ENCODE measurements at regions not wholly inside any gene's neighbourhood (a gene's known extent, or its start where the extent isn't known, plus 50 kb on each side); places are given as distances from the start of the nearest gene placed in this dataset.

DNA sequence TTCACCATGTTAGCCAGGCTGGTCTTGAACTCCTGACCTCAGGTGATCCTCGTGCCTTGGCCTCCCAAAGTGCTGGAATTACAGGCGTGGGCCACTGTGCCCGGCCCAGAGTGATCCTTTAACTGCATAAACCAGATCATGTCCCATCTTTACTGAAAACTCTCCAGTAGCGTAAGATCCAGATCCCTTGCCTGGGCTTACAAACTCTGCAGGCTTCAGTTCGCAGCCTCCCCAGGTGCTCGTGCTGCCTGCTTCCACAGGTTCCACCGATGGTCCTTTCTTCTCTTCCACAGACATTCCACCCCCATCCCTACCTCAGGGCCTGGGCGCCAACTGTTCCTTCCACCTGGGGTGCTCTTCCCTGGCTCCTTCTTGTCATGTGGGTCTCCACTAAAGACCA, 88.8 kb upstream of the SHANK2 start:
- no peak for DNase-seq (ENCODE audit: low read depth)
- no peaks in the 10 kb centered on the region for H3K36me3 ChIP-seq (ENCODE audit: control insufficient read depth, insufficient read depth, low read length)
- H3K27me3 ChIP-seq (ENCODE audit: control insufficient read depth, insufficient read depth, low read length) = peaks cover 4% of the 10 kb centered on the region
- TF ChIP-seq CTCF (IDR thresholded peaks at IDR 0.05; ENCODE audit: insufficient read depth, low read length, poor library complexity, severe bottlenecking) = no peak
- H3K4me3 ChIP-seq (ENCODE audit: low read depth, low read length) = no peak overlapping the region

DNA sequence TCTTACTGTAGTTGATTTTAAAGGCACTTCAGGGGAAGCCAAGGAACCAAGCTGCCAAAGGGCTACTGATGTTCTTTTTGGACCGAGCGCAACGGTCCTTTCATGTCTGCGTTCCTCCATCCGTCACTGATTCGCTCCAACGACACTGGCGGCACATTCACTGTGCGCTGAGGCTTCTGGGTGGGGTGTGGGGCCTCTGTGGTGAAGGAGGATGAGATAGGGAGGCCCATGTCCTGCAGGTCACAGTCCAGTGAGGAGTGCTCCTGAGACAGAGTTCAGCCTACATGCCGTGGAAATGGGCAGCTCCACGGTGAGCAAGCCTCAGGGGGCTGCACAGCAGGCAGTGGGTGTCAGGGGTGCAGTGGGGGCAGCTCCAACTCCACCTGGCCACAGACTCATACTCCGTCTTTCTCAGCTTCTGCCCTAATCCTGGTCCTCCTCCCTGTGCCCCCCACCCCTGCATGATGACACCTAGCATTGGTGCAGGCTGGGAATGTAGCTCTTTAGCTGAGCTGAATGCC, 87.8 kb upstream of the SHANK2 start:
- DNase-seq (ENCODE audit: low read depth) = no peak
- no peak for TF ChIP-seq CTCF (IDR thresholded peaks at IDR 0.05; ENCODE audit: insufficient read depth, low read length, poor library complexity, severe bottlenecking)
- H3K4me3 ChIP-seq (ENCODE audit: low read depth, low read length) = no peak overlapping the region
- no peaks in the 10 kb centered on the region for H3K36me3 ChIP-seq (ENCODE audit: control insufficient read depth, insufficient read depth, low read length)
- H3K27me3 ChIP-seq (ENCODE audit: control insufficient read depth, insufficient read depth, low read length) = peaks cover 8% of the 10 kb centered on the region

- Histone ChIP-seq H3K27me3 (ENCODE audit: control insufficient read depth, insufficient read depth, low read length) (peaks cover 11% of the 10 kb centered on the region), H3K36me3 (ENCODE audit: control insufficient read depth, insufficient read depth, low read length) (no peaks in the 10 kb centered on the region), H3K4me3 (ENCODE audit: low read depth, low read length) (no peak overlapping the region)
- no peak for TF ChIP-seq CTCF (IDR thresholded peaks at IDR 0.05; ENCODE audit: insufficient read depth, low read length, poor library complexity, severe bottlenecking)
- DNase-seq (ENCODE audit: low read depth) = no peak
These were observed 87.1 kb upstream of the SHANK2 start for GRCh38 chr11:71339396-71339881.

DNA sequence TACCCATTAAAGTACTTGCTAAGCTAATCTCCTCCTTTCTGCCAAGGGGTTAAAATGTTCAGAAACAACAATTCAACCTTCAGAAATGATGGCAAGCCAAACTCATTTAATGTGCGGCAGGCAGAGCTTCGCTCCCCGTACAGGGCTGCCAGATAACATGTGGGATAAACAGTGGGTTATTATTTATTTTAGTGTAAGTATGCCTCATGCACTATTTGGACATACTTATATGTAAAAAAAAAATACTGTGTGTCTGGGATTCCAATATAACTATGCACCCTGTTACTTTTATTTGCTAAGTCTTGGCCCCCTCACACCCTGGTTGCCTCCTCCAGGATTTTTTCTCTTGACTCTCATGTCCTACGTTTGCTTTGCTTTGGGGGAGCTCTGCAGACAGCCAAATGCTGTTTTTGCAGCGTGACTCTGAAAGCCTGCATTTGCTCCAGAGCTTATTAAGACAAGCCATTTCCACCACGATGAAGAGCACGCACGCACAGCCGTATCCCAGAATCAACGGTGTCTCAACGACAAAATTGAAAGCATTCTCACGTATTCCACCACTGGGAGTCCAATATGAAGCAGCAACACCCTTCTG, 86.5 kb upstream of the SHANK2 start:
- no peak for DNase-seq (ENCODE audit: low read depth)
- TF ChIP-seq CTCF (IDR thresholded peaks at IDR 0.05; ENCODE audit: insufficient read depth, low read length, poor library complexity, severe bottlenecking) = no peak

GRCh38 chr11:71336996-71337754, 84.8 kb upstream of the SHANK2 start:
- H3K27me3 ChIP-seq (ENCODE audit: control insufficient read depth, insufficient read depth, low read length) = peaks cover 12% of the 10 kb centered on the region
- H3K4me3 ChIP-seq (ENCODE audit: low read depth, low read length) = no peak overlapping the region
- no peak for TF ChIP-seq CTCF (IDR thresholded peaks at IDR 0.05; ENCODE audit: insufficient read depth, low read length, poor library complexity, severe bottlenecking)
- no peak for DNase-seq (ENCODE audit: low read depth)
- no peaks in the 10 kb centered on the region for H3K36me3 ChIP-seq (ENCODE audit: control insufficient read depth, insufficient read depth, low read length)

More for the DNA sequence above, 86.5 kb upstream of the SHANK2 start:
- Histone ChIP-seq H3K36me3 (ENCODE audit: control insufficient read depth, insufficient read depth, low read length) (no peaks in the 10 kb centered on the region), H3K27me3 (ENCODE audit: control insufficient read depth, insufficient read depth, low read length) (peaks cover 12% of the 10 kb centered on the region), H3K4me3 (ENCODE audit: low read depth, low read length) (no peak overlapping the region)
